Kidney (tissue), 13 donors: ENCODE measurements at regions not wholly inside any gene's neighbourhood (a gene's known extent, or its start where the extent isn't known, plus 50 kb on each side); places are given as distances from the start of the nearest gene placed in this dataset.
"Not testable (repeated sequence)": the region's sequence is repeated elsewhere in the genome, so short reads cannot be mapped to it uniquely, and the experiment has no call there.

Experiments used
- DNase-seq, 5 donors: peaks; one replicate each; pipeline ENCODE4 v3.0.0-alpha.2; 2013 to 2020
- FAIRE-seq: peaks from 2 replicates; lab custom pipeline; 2012; peaks lifted over from hg19 to GRCh38; lab: Jason Lieb, UNC
- H3K27ac ChIP-seq, 2 donors: one replicate each; pipeline ENCODE4 v1.7.0; 2013; ENCODE audit warnings: low read depth in 2 of 2, low read length in 2 of 2, inconsistent platforms in 1 of 2
- H3K27me3 ChIP-seq: one replicate; pipeline ENCODE4 v1.7.1; 2013; ENCODE audit warnings: low read length, inconsistent platforms; ENCODE audit not compliant: control insufficient read depth, insufficient read depth
- H3K36me3 ChIP-seq, 3 donors: one replicate each; pipeline versions ENCODE4 v1.7.0 to v1.7.1; 2013; ENCODE audit warnings: low read length in 3 of 3, control low read depth in 1 of 3, inconsistent platforms in 1 of 3; ENCODE audit not compliant: insufficient read depth in 3 of 3, control insufficient read depth in 2 of 3
- H3K4me1 ChIP-seq, 3 donors: one replicate each; pipeline versions ENCODE4 v1.7.0 to v1.7.1; 2013; ENCODE audit warnings: low read length in 3 of 3, inconsistent platforms in 1 of 3, low read depth in 1 of 3; ENCODE audit not compliant: control insufficient read depth in 2 of 3, insufficient read depth in 2 of 3
- H3K4me3 ChIP-seq, 3 donors: one replicate each; pipeline versions ENCODE4 v1.7.0 to v1.8.1; 2013; ENCODE audit warnings: low read length in 3 of 3, control low read depth in 1 of 3, inconsistent platforms in 1 of 3
- H3K9ac ChIP-seq, 3 donors: one replicate each; pipeline versions ENCODE4 v1.7.0 to v1.7.1; 2013; ENCODE audit warnings: low read length in 3 of 3, control low read depth in 1 of 3, inconsistent platforms in 1 of 3
- H3K9me3 ChIP-seq, 3 donors: one replicate each; pipeline versions ENCODE4 v1.7.0 to v1.7.1; 2013; ENCODE audit warnings: low read length in 3 of 3, control low read depth in 1 of 3, inconsistent platforms in 1 of 3; ENCODE audit not compliant: control insufficient read depth in 2 of 3, insufficient read depth in 1 of 3
- intact Hi-C: fragments of 100-400 bp; cut with DNase I; formaldehyde crosslinking; loops from one replicate; pipeline ENCODE4 v1.11.1; 2022
- TF ChIP-seq, protein P1 (sequence below): IDR thresholded peaks from 3 replicates; pipeline ENCODE4 v1.5.1; 2012; ENCODE audit warnings: mild to moderate bottlenecking, moderate library complexity, borderline replicate concordance; ENCODE audit not compliant: insufficient read depth; ENCODE audit errors: extremely low read depth
- donor health status: control.
- donor health status: control.
- donor health status: control.
- donor health status: control.
- donor health status: control.
- donor health status: DM: yes; HTN: yes; CAD: no.
- donor health status: Normal renal cell carcinoma (clear cell type).

DNA sequence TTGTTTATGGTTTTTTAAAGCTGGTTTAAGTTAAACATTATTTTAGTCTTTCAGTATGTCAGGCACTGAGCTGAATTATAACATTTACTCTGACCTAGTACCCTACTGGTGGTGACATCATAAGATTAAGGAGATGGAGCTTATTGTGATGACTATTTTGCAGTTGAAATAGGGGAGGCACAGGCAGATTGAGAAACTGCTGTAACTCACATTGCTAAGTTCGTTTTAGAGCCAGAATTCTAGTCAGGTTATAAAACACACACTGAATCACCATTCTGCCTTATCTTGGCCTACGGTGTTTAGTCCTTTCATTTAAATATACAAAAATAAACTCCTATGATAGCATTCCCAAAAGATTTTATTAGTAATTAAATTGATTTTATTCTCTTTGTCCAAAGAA is 584.1 kb downstream of the TFAP2A start:
- TF ChIP-seq, protein P1, sequence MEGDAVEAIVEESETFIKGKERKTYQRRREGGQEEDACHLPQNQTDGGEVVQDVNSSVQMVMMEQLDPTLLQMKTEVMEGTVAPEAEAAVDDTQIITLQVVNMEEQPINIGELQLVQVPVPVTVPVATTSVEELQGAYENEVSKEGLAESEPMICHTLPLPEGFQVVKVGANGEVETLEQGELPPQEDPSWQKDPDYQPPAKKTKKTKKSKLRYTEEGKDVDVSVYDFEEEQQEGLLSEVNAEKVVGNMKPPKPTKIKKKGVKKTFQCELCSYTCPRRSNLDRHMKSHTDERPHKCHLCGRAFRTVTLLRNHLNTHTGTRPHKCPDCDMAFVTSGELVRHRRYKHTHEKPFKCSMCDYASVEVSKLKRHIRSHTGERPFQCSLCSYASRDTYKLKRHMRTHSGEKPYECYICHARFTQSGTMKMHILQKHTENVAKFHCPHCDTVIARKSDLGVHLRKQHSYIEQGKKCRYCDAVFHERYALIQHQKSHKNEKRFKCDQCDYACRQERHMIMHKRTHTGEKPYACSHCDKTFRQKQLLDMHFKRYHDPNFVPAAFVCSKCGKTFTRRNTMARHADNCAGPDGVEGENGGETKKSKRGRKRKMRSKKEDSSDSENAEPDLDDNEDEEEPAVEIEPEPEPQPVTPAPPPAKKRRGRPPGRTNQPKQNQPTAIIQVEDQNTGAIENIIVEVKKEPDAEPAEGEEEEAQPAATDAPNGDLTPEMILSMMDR, result no peak
- DNase-seq (no peak), FAIRE-seq (no peak)
- Histone ChIP-seq H3K4me1 (no peaks in the 10 kb centered on the region), H3K36me3 (no peaks in the 10 kb centered on the region), H3K4me3 (no peak overlapping the region), H3K9me3 (no peaks in the 10 kb centered on the region), H3K27ac (no peak overlapping the region), H3K9ac (no peak overlapping the region), H3K27me3 (no peaks in the 10 kb centered on the region)
- intact Hi-C loops, result no loop called here

- no peak overlapping the region for H3K9ac ChIP-seq
- no peak for DNase-seq
- H3K27ac ChIP-seq, result no peak overlapping the region
- H3K36me3 ChIP-seq, result no peaks in the 10 kb centered on the region
- no peak overlapping the region for H3K4me3 ChIP-seq
- no peak for FAIRE-seq
- H3K4me1 ChIP-seq, result no peaks in the 10 kb centered on the region
- H3K9me3 ChIP-seq, result no peaks in the 10 kb centered on the region
- H3K27me3 ChIP-seq, result no peaks in the 10 kb centered on the region
- intact Hi-C loops, result no loop called here
- TF ChIP-seq, protein P1, result no peak
Observed at GRCh38 chr6:9825526-9825925, 589.3 kb downstream of the TFAP2A start.

- intact Hi-C loops, DNase-seq, FAIRE-seq: not testable (repeated sequence)
Observed at GRCh38 chr6:9810727-9811126, 604.1 kb downstream of the TFAP2A start.

DNA sequence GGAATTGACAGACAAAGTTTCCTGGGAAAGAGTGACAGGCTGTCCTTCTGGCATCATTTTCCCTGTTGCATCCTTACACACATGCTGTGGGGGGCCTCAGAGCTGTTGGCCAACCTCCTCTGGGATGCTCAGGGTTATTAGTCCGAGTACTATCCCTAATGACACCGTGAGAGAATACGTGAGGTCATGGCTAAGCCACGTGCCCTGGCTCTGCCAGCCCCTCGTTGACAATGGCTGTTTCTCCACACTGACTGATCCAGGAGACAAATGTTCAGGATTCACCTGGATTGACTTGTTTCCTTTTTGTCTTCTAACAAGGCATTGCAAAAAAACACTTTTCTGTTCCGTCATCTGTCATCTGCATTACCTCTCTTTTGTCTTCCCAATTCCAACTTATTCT is 604.6 kb downstream of the TFAP2A start:
- DNase-seq, result no peak
- Histone ChIP-seq H3K9me3 (no peaks in the 10 kb centered on the region), H3K27me3 (no peaks in the 10 kb centered on the region), H3K4me1 (no peaks in the 10 kb centered on the region), H3K4me3 (no peak overlapping the region), H3K36me3 (no peaks in the 10 kb centered on the region), H3K27ac (no peak overlapping the region), H3K9ac (no peak overlapping the region)
- no peak for FAIRE-seq
- TF ChIP-seq, protein P1, result no peak
- intact Hi-C loops, result no loop called here

More at GRCh38 chr6:9810727-9811126, 604.1 kb downstream of the TFAP2A start:
- not testable (repeated sequence) for H3K4me3 ChIP-seq, H3K27me3 ChIP-seq, H3K27ac ChIP-seq, H3K4me1 ChIP-seq, H3K9me3 ChIP-seq, H3K36me3 ChIP-seq, H3K9ac ChIP-seq
